ENCODE measurements at regions not wholly inside any gene's neighbourhood (a gene's known extent, or its start where the extent isn't known, plus 50 kb on each side); places are given as distances from the start of the nearest gene placed in this dataset.

GRCh38 chr6:25177500-25178028 lies 101.6 kb upstream of the CARMIL1 start:
- TF ChIP-seq CBX8 (IDR thresholded peaks at IDR 0.05; ENCODE audit: borderline replicate concordance, low read depth, low read length) (no peak), SP4 (IDR thresholded peaks at IDR 0.05; ENCODE audit: low read length) (no peak), HDAC2 (IDR thresholded peaks at IDR 0.05; ENCODE audit: borderline replicate concordance in 1 of 2, low read depth in 2 of 2, low read length in 2 of 2) (no peak), RAD21 (IDR thresholded peaks at IDR 0.05 in 1 of 2, conservative IDR thresholded peaks at IDR 0.05 in 1 of 2; ENCODE audit: low read depth in 2 of 2, low read length in 2 of 2) (no peak)
- TF ChIP-seq, protein P1, sequence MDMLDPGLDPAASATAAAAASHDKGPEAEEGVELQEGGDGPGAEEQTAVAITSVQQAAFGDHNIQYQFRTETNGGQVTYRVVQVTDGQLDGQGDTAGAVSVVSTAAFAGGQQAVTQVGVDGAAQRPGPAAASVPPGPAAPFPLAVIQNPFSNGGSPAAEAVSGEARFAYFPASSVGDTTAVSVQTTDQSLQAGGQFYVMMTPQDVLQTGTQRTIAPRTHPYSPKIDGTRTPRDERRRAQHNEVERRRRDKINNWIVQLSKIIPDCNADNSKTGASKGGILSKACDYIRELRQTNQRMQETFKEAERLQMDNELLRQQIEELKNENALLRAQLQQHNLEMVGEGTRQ (IDR thresholded peaks at IDR 0.05; ENCODE audit: low read length), result no peak
- TF ChIP-seq, protein P2, sequence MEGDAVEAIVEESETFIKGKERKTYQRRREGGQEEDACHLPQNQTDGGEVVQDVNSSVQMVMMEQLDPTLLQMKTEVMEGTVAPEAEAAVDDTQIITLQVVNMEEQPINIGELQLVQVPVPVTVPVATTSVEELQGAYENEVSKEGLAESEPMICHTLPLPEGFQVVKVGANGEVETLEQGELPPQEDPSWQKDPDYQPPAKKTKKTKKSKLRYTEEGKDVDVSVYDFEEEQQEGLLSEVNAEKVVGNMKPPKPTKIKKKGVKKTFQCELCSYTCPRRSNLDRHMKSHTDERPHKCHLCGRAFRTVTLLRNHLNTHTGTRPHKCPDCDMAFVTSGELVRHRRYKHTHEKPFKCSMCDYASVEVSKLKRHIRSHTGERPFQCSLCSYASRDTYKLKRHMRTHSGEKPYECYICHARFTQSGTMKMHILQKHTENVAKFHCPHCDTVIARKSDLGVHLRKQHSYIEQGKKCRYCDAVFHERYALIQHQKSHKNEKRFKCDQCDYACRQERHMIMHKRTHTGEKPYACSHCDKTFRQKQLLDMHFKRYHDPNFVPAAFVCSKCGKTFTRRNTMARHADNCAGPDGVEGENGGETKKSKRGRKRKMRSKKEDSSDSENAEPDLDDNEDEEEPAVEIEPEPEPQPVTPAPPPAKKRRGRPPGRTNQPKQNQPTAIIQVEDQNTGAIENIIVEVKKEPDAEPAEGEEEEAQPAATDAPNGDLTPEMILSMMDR (IDR thresholded peaks at IDR 0.05; ENCODE audit: control extremely low read depth in 1 of 3, insufficient read depth in 1 of 3, low read depth in 1 of 3, low read length in 3 of 3), result no peak

All from H1 (cell line).